Neuronal stem cell (in vitro differentiated cells): ENCODE measurements at regions not wholly inside any gene's neighbourhood (a gene's known extent, or its start where the extent isn't known, plus 50 kb on each side); places are given as distances from the start of the nearest gene placed in this dataset.

Experiments used
- DNase-seq: peaks from one replicate; pipeline ENCODE4 v3.0.0-alpha.2; 2013; ENCODE audit warnings: low spot score
- H2AFZ ChIP-seq: one replicate; pipeline ENCODE4 v1.6.1; 2013; ENCODE audit warnings: mild to moderate bottlenecking, low read length, inconsistent platforms
- H2AK5ac ChIP-seq: 2 replicates; pipeline ENCODE4 v1.6.1; 2013; ENCODE audit warnings: low read depth, mild to moderate bottlenecking, inconsistent platforms, low read length, moderate library complexity, mixed read lengths
- H2BK120ac ChIP-seq: 2 replicates; pipeline ENCODE4 v1.6.1; 2013; ENCODE audit warnings: low read depth, mild to moderate bottlenecking, inconsistent platforms, low read length, moderate library complexity, mixed read lengths
- H2BK12ac ChIP-seq: one replicate; pipeline ENCODE4 v1.6.1; 2013; ENCODE audit warnings: low read length, inconsistent platforms
- H2BK15ac ChIP-seq: 2 replicates; pipeline ENCODE4 v1.6.1; 2013; ENCODE audit warnings: mild to moderate bottlenecking, low read length, inconsistent platforms, mixed read lengths
- H2BK5ac ChIP-seq: one replicate; pipeline ENCODE4 v1.6.1; 2013; ENCODE audit warnings: inconsistent platforms, mild to moderate bottlenecking, low read length, moderate library complexity
- H3K14ac ChIP-seq: one replicate; pipeline ENCODE4 v1.6.1; 2013; ENCODE audit warnings: low read length, inconsistent platforms
- H3K18ac ChIP-seq: 2 replicates; pipeline ENCODE4 v1.6.1; 2013; ENCODE audit warnings: low read length, inconsistent platforms
- H3K23ac ChIP-seq: 2 replicates; pipeline ENCODE4 v1.6.1; 2013; ENCODE audit warnings: low read depth, mild to moderate bottlenecking, mixed read lengths, low read length, inconsistent platforms; ENCODE audit not compliant: poor library complexity
- H3K27ac ChIP-seq: replicated peaks from 3 replicates; pipeline ENCODE4 v1.5.1; 2013; ENCODE audit warnings: low read length, inconsistent platforms
- H3K27me3 ChIP-seq, 3 experiments: 2 replicates each; pipeline ENCODE4 v1.6.1; 2013; ENCODE audit warnings: low read length in 3 of 3, mild to moderate bottlenecking in 2 of 3, inconsistent platforms in 1 of 3, low read depth in 1 of 3, mixed read lengths in 1 of 3, moderate library complexity in 1 of 3; ENCODE audit not compliant: control insufficient read depth in 3 of 3, insufficient read depth in 3 of 3
- H3K36me3 ChIP-seq, 2 donors: replicated peaks in 1 of 2; 2 replicates each; pipeline ENCODE4 v1.6.1; 2013; ENCODE audit warnings: low read length in 2 of 2; ENCODE audit not compliant: control insufficient read depth in 2 of 2, insufficient read depth in 2 of 2
- H3K4ac ChIP-seq: 2 replicates; pipeline ENCODE4 v1.6.1; 2013; ENCODE audit warnings: inconsistent platforms, mild to moderate bottlenecking, low read length, moderate library complexity
- H3K4me1 ChIP-seq, 2 donors: 1 replicate in 1 of 2; 2 replicates in 1 of 2; pipeline ENCODE4 v1.6.1; 2013; ENCODE audit warnings: low read length in 2 of 2, low read depth in 1 of 2; ENCODE audit not compliant: control insufficient read depth in 2 of 2, insufficient read depth in 1 of 2
- H3K4me2 ChIP-seq: one replicate; pipeline ENCODE4 v1.6.1; 2013; ENCODE audit warnings: mild to moderate bottlenecking, low read length, inconsistent platforms; ENCODE audit not compliant: insufficient read depth, poor library complexity, severe bottlenecking
- H3K4me3 ChIP-seq, 2 donors: 2 replicates each; pipeline ENCODE4 v1.5.1; 2013; ENCODE audit warnings: low read length in 2 of 2, mild to moderate bottlenecking in 2 of 2, inconsistent platforms in 1 of 2, moderate library complexity in 1 of 2
- H3K79me1 ChIP-seq: one replicate; pipeline ENCODE4 v1.6.1; 2013; ENCODE audit warnings: low read depth, mild to moderate bottlenecking, inconsistent platforms, low read length, moderate library complexity
- H3K9ac ChIP-seq: one replicate; pipeline ENCODE4 v1.6.1; 2013; ENCODE audit warnings: mild to moderate bottlenecking, low read depth, low read length, inconsistent platforms; ENCODE audit not compliant: poor library complexity
- H3K9me3 ChIP-seq, 2 donors: replicated peaks in 1 of 2; 2 replicates each; pipeline versions ENCODE3 to v1.6.1; 2013; ENCODE audit warnings: low read length in 2 of 2, mild to moderate bottlenecking in 2 of 2, inconsistent platforms in 1 of 2, low read depth in 1 of 2, mixed read lengths in 1 of 2, moderate library complexity in 1 of 2; ENCODE audit not compliant: control insufficient read depth in 2 of 2, insufficient read depth in 1 of 2
- H4K8ac ChIP-seq: one replicate; pipeline ENCODE4 v1.6.1; 2013; ENCODE audit warnings: low read depth, mild to moderate bottlenecking, inconsistent platforms, low read length, moderate library complexity
- H4K91ac ChIP-seq: one replicate; pipeline ENCODE4 v1.6.1; 2013; ENCODE audit warnings: low read length, low read depth, mild to moderate bottlenecking, inconsistent platforms; ENCODE audit not compliant: poor library complexity
- WGBS, 2 donors: extraction: QIAGEN DNeasy Blood & Tissue Kit; methylation state at CpG; one replicate each; pipeline ENCODE4 v1.1.7; 2013; ENCODE audit warnings: missing lambda C conversion rate in 2 of 2, mixed read lengths in 1 of 2; ENCODE audit not compliant: insufficient read length in 2 of 2, insufficient replicate concordance in 1 of 2; ENCODE audit errors: extremely low coverage in 2 of 2; 5-methylcytosine and 5-hydroxymethylcytosine counted together

DNA sequence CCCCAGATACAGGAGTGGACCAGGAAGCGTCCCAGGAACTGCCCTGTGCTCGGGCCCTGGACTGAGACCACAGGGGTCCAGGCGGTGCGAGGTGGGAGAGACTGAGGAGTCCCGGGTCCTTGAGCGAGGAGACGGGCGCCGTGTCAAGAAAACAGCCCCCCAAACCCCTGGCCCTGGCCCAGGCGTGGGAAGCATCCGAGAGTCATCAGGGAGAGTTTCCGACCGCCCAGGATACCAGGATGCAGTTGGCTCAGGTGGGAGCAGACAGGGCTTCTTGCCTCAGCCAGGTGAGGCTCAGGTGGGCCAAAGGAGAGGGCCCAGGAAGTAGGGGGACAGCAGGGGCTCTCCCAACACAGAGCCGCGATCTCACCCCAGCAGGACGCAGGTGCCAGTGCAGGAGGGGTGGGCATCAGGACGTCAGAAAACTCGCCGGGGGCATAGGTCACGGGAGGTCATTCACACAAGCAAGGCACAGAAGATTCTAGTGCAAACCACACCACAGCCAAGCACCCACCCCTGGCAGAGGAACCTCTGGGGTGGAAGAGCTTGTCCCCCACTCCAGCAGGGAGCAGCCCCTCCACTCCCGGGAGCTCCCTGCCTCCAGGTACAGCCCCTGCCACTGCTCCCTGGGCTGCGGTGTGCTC lies 102.5 kb upstream of the EIF5 start:
- H2AFZ ChIP-seq: no peak overlapping the region
- H4K91ac ChIP-seq: no peak overlapping the region
- DNase-seq: no peak
- H3K14ac ChIP-seq: no peak overlapping the region
- H4K8ac ChIP-seq: no peak overlapping the region
- H2BK120ac ChIP-seq: no peak overlapping the region
- peaks cover 0 to 3% of the 10 kb centered on the region in 2 donors for H3K4me1 ChIP-seq
- no CpG with 5 or more reads among the region's 22 CpGs for WGBS, 2 donors
- peak overlapping the region; percentile 75 for H2BK15ac ChIP-seq
- peak overlapping the region; percentile 36 for H3K18ac ChIP-seq
- no peak overlapping the region for H3K4me3 ChIP-seq
- peak overlapping the region; percentile 79 for H2BK5ac ChIP-seq
- no peak overlapping the region for H3K4me2 ChIP-seq
- no peak overlapping the region for H3K4ac ChIP-seq
- H3K9ac ChIP-seq: no peak overlapping the region
- H3K79me1 ChIP-seq: peaks cover 2% of the 10 kb centered on the region
- H2BK12ac ChIP-seq: peak overlapping the region; percentile 53
- H3K27me3 ChIP-seq: peaks cover 0 to 32% (median 0%) of the 10 kb centered on the region in 3 experiments
- no peak overlapping the region for H3K27ac ChIP-seq
- no peaks in the 10 kb centered on the region for H3K36me3 ChIP-seq
- H2AK5ac ChIP-seq: peak overlapping the region; percentile 33
- H3K23ac ChIP-seq: no peak overlapping the region
- no peaks in the 10 kb centered on the region for H3K9me3 ChIP-seq

DNA sequence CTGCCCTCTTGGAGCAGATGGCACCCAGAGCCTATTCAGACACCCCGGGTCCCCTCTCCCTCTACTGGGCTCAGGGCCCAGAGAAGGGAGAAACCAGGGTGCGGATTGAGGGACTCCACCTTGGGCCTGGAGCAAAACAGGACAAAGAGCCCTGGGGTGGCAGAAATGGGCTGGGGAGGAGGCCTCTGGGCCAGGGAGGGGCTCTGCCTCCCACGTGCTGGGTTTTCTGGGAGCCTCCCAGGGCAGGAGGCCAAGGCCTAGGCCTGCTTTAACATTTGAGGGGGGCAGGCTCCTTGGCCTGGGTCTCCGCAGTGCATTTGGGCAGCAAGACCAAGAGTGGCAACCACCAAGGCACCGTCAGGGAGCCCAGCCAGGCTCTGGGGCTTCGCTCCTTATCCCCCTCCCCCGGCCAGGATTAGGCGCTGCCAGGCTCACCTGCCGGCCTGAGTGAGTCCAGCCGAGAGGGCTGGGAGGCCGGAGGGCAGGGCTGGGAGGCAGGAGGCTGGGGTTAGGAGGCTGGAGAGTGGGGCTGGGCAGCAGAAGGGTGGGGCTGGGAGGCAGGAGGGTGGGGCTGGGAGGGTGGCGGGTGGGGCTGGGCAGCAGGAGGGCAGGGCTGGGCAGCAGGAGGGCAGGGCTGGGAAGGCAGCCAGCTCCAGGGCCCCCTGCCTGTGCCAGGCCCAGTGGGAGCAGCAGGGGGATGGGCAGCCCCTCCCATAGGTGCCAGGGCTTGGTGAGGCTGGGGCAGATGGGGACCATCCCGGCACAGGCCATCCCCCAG lies 101.8 kb upstream of the EIF5 start:
- no peak overlapping the region for H3K4me3 ChIP-seq
- no peak overlapping the region for H3K4ac ChIP-seq
- H3K9ac ChIP-seq: peak overlapping the region; percentile 18
- no peak overlapping the region for H3K4me2 ChIP-seq
- H3K4me1 ChIP-seq: peaks cover 0 to 3% of the 10 kb centered on the region in 2 donors
- no peak overlapping the region for H4K8ac ChIP-seq
- H3K23ac ChIP-seq: no peak overlapping the region
- H3K27me3 ChIP-seq: peaks cover 0 to 26% (median 0%) of the 10 kb centered on the region in 3 experiments
- peak overlapping the region; percentile 15 for H3K14ac ChIP-seq
- no peaks in the 10 kb centered on the region for H3K36me3 ChIP-seq
- WGBS, 2 donors: no CpG with 5 or more reads among the region's 13 CpGs
- H2AK5ac ChIP-seq: peak overlapping the region; percentile 52
- peaks cover 2% of the 10 kb centered on the region for H3K79me1 ChIP-seq
- DNase-seq: no peak
- no peak overlapping the region for H2BK5ac ChIP-seq
- H2BK12ac ChIP-seq: peak overlapping the region; percentile 53
- H2AFZ ChIP-seq: no peak overlapping the region
- no peak overlapping the region for H2BK120ac ChIP-seq
- peak overlapping the region; percentile 36 for H3K18ac ChIP-seq
- no peak overlapping the region for H3K27ac ChIP-seq
- peak overlapping the region; percentile 75 for H2BK15ac ChIP-seq
- no peak overlapping the region for H4K91ac ChIP-seq
- no peaks in the 10 kb centered on the region for H3K9me3 ChIP-seq

GRCh38 chr14:103232831-103233319 lies 101.2 kb upstream of the EIF5 start:
- Histone ChIP-seq H3K14ac (no peak overlapping the region), H2AFZ (no peak overlapping the region), H3K36me3 (no peaks in the 10 kb centered on the region), H3K27ac (no peak overlapping the region), H3K23ac (no peak overlapping the region), H4K91ac (no peak overlapping the region), H2BK15ac (peak overlapping the region; percentile 96), H3K4me1 (peaks cover 0 to 3% of the 10 kb centered on the region in 2 donors), H3K79me1 (peaks cover 2% of the 10 kb centered on the region), H3K9ac (no peak overlapping the region), H2BK5ac (no peak overlapping the region), H3K27me3 (peaks cover 0 to 23% (median 0%) of the 10 kb centered on the region in 3 experiments), H3K4ac (no peak overlapping the region), H3K18ac (peak overlapping the region; percentile 77), H2BK120ac (no peak overlapping the region), H3K9me3 (no peaks in the 10 kb centered on the region), H4K8ac (no peak overlapping the region), H2AK5ac (peak overlapping the region; percentile 52), H3K4me2 (no peak overlapping the region), H2BK12ac (no peak overlapping the region), H3K4me3 (no peak overlapping the region)
- no peak for DNase-seq
- WGBS, 2 donors: no CpG with 5 or more reads among the region's 16 CpGs

GRCh38 chr14:103233328-103233727 lies 100.7 kb upstream of the EIF5 start:
- Histone ChIP-seq H3K36me3 (no peaks in the 10 kb centered on the region), H2BK15ac (no peak overlapping the region), H3K14ac (no peak overlapping the region), H2BK120ac (no peak overlapping the region), H2BK5ac (no peak overlapping the region), H3K79me1 (peaks cover 2% of the 10 kb centered on the region), H2BK12ac (no peak overlapping the region), H3K4me1 (no peaks in the 10 kb centered on the region), H3K27ac (no peak overlapping the region), H2AFZ (no peak overlapping the region), H3K9ac (no peak overlapping the region), H3K23ac (no peak overlapping the region), H4K91ac (no peak overlapping the region), H3K9me3 (peaks cover 0 to 2% of the 10 kb centered on the region in 2 donors), H4K8ac (no peak overlapping the region), H3K18ac (peak overlapping the region; percentile 77), H3K27me3 (peaks cover 0 to 23% (median 0%) of the 10 kb centered on the region in 3 experiments), H3K4ac (no peak overlapping the region), H2AK5ac (peak overlapping the region; percentile 2), H3K4me3 (no peak overlapping the region), H3K4me2 (no peak overlapping the region)
- no peak for DNase-seq
- WGBS, 2 donors: no CpG with 5 or more reads among the region's 3 CpGs
